H1 (cell line): ENCODE measurements at regions not wholly inside any gene's neighbourhood (a gene's known extent, or its start where the extent isn't known, plus 50 kb on each side); places are given as distances from the start of the nearest gene placed in this dataset.

Source experiments
- CTCF ChIA-PET: fragments of 300-600 bp; sonication (Branson Sonifier 250); formaldehyde crosslinking; loops from one replicate; lab custom pipeline; 2021; ENCODE audit not compliant: partially characterized antibody; lab: Charles Lee
- POLR2A ChIA-PET: fragments of 300-600 bp; sonication (Branson Sonifier 250); formaldehyde crosslinking; loops from one replicate; lab custom pipeline; 2021; ENCODE audit warnings: inconsistent platforms; ENCODE audit not compliant: partially characterized antibody; lab: Charles Lee
- DNase-seq, 2 experiments: peaks; one replicate each; pipeline versions ENCODE4 v3.0.0 to v3.0.0-alpha.2; 2010 to 2022; ENCODE audit warnings: low spot score in 2 of 2, low read depth in 1 of 2, mixed read lengths in 1 of 2
- FAIRE-seq: peaks from 2 replicates; lab custom pipeline; 2011; peaks lifted over from hg19 to GRCh38; lab: Jason Lieb, UNC
- H2AFZ ChIP-seq: 2 replicates; pipeline ENCODE4 v1.8.1; 2012; ENCODE audit warnings: low read length, inconsistent platforms
- H2AK5ac ChIP-seq: 2 replicates; pipeline ENCODE4 v1.6.1; 2013; ENCODE audit warnings: low read depth, low read length
- H2BK120ac ChIP-seq: replicated peaks from 2 replicates; pipeline ENCODE3; 2013; ENCODE audit warnings: low read depth, low read length, inconsistent platforms
- H2BK12ac ChIP-seq: 2 replicates; pipeline ENCODE4 v1.6.1; 2013; ENCODE audit warnings: low read depth, low read length
- H2BK15ac ChIP-seq: 2 replicates; pipeline ENCODE4 v1.6.1; 2013; ENCODE audit warnings: low read length
- H2BK20ac ChIP-seq: 2 replicates; pipeline ENCODE4 v1.6.1; 2013; ENCODE audit warnings: low read length
- H2BK5ac ChIP-seq: 2 replicates; pipeline ENCODE4 v1.6.1; 2013; ENCODE audit warnings: low read depth, low read length
- H3K14ac ChIP-seq: 2 replicates; pipeline ENCODE4 v1.6.1; 2013; ENCODE audit warnings: inconsistent platforms; ENCODE audit not compliant: insufficient read length
- H3K18ac ChIP-seq: 2 replicates; pipeline ENCODE4 v1.6.1; 2013; ENCODE audit warnings: low read length; ENCODE audit errors: extremely low read depth
- H3K23ac ChIP-seq: 2 replicates; pipeline ENCODE4 v1.6.1; 2013; ENCODE audit warnings: inconsistent platforms; ENCODE audit not compliant: insufficient read length
- H3K23me2 ChIP-seq: 2 replicates; pipeline ENCODE4 v1.6.1; 2013; ENCODE audit warnings: low read depth, low read length
- H3K27ac ChIP-seq: 2 replicates; pipeline ENCODE4 v1.6.1; 2011; ENCODE audit warnings: low read depth, low read length, inconsistent platforms
- H3K27me3 ChIP-seq, 4 experiments: replicated peaks in 1 of 4; 1 replicate in 1 of 4; 2 replicates in 3 of 4; pipeline versions ENCODE4 v1.6.1 to v1.8.1; 2011 to 2013; ENCODE audit warnings: low read length in 3 of 4, mild to moderate bottlenecking in 3 of 4, inconsistent platforms in 2 of 4, mixed read lengths in 2 of 4, moderate library complexity in 1 of 4; ENCODE audit not compliant: control insufficient read depth in 3 of 4, insufficient read depth in 3 of 4; ENCODE audit errors: extremely low read depth in 1 of 4
- H3K36me3 ChIP-seq, 4 experiments: 2 replicates each; pipeline versions ENCODE4 v1.6.1 to v1.8.1; 2011 to 2013; ENCODE audit warnings: mild to moderate bottlenecking in 4 of 4, low read length in 3 of 4, moderate library complexity in 2 of 4, control low read depth in 1 of 4, inconsistent platforms in 1 of 4; ENCODE audit not compliant: insufficient read depth in 4 of 4, control insufficient read depth in 2 of 4
- H3K4ac ChIP-seq: replicated peaks from 2 replicates; pipeline ENCODE3; 2013; ENCODE audit warnings: low read length, low read depth, mixed read lengths, inconsistent platforms; ENCODE audit not compliant: insufficient read length
- H3K4me1 ChIP-seq, 4 experiments: replicated peaks in 1 of 4; 1 replicate in 1 of 4; 2 replicates in 3 of 4; pipeline versions ENCODE4 v1.6.1 to v1.8.1; 2011 to 2013; ENCODE audit warnings: low read length in 3 of 4, inconsistent platforms in 2 of 4, mixed read lengths in 1 of 4; ENCODE audit not compliant: insufficient read depth in 4 of 4, control insufficient read depth in 3 of 4
- H3K4me2 ChIP-seq, 2 experiments: 2 replicates each; pipeline versions ENCODE4 v1.6.1 to v1.8.1; 2011 to 2013; ENCODE audit warnings: low read depth in 2 of 2, low read length in 2 of 2, control low read depth in 1 of 2, inconsistent platforms in 1 of 2, mild to moderate bottlenecking in 1 of 2; ENCODE audit not compliant: insufficient read depth in 1 of 2
- H3K4me3 ChIP-seq, 4 experiments: fragments of 200-600, 300-600 bp in 1 of 4; sonication (generic), shearing (Covaris generic), sonication (Bioruptor Twin) in 1 of 4; 2 replicates each; pipeline versions ENCODE4 v1.5.1 to v1.8.1; 2011 to 2016; ENCODE audit warnings: low read length in 4 of 4, low read depth in 3 of 4, control low read depth in 2 of 4, inconsistent platforms in 2 of 4, mild to moderate bottlenecking in 2 of 4, mixed read lengths in 1 of 4, moderate library complexity in 1 of 4; ENCODE audit not compliant: insufficient read depth in 2 of 4; ENCODE audit errors: extremely low read depth in 1 of 4
- H3K56ac ChIP-seq: replicated peaks from 2 replicates; pipeline ENCODE3; 2013; ENCODE audit warnings: low read depth, mild to moderate bottlenecking, mixed read lengths, low read length, inconsistent platforms; ENCODE audit not compliant: insufficient read length
- H3K79me1 ChIP-seq: 2 replicates; pipeline ENCODE4 v1.6.1; 2013; ENCODE audit warnings: low read depth, low read length, control low read depth
- H3K79me2 ChIP-seq, 2 experiments: 2 replicates each; pipeline versions ENCODE4 v1.6.1 to v1.8.1; 2012 to 2013; ENCODE audit warnings: low read length in 2 of 2, mild to moderate bottlenecking in 2 of 2, inconsistent platforms in 1 of 2; ENCODE audit not compliant: insufficient read depth in 2 of 2, control insufficient read depth in 1 of 2
- H3K9ac ChIP-seq, 4 experiments: replicated peaks in 1 of 4; 1 replicate in 1 of 4; 2 replicates in 3 of 4; pipeline versions ENCODE4 v1.6.1 to v1.8.1; 2011 to 2013; ENCODE audit warnings: low read depth in 3 of 4, low read length in 3 of 4, control low read depth in 2 of 4, mild to moderate bottlenecking in 2 of 4, moderate library complexity in 2 of 4, inconsistent platforms in 1 of 4; ENCODE audit errors: extremely low read depth in 1 of 4
- H3K9me3 ChIP-seq, 2 experiments: 2 replicates each; pipeline versions ENCODE4 v1.6.1 to v1.8.1; 2012 to 2013; ENCODE audit warnings: mild to moderate bottlenecking in 2 of 2, moderate library complexity in 2 of 2, control low read depth in 1 of 2, inconsistent platforms in 1 of 2, low read depth in 1 of 2, low read length in 1 of 2, mixed read lengths in 1 of 2; ENCODE audit not compliant: insufficient read depth in 2 of 2
- H4K20me1 ChIP-seq, 2 experiments: replicated peaks in 1 of 2; 2 replicates each; pipeline versions ENCODE3 to v1.8.1; 2011 to 2013; ENCODE audit warnings: inconsistent platforms in 2 of 2, low read length in 2 of 2, mild to moderate bottlenecking in 1 of 2; ENCODE audit not compliant: insufficient read depth in 2 of 2, control insufficient read depth in 1 of 2
- H4K5ac ChIP-seq: 2 replicates; pipeline ENCODE4 v1.6.1; 2013; ENCODE audit warnings: low read length, low read depth, mixed read lengths, inconsistent platforms; ENCODE audit not compliant: insufficient read length
- H4K8ac ChIP-seq: 2 replicates; pipeline ENCODE4 v1.8.0; 2013; ENCODE audit warnings: mild to moderate bottlenecking, moderate library complexity, low read length, inconsistent platforms; ENCODE audit not compliant: insufficient read depth; ENCODE audit errors: extremely low read depth
- H4K91ac ChIP-seq: replicated peaks from 2 replicates; pipeline ENCODE3; 2013; ENCODE audit warnings: low read length, mixed read lengths, inconsistent platforms; ENCODE audit not compliant: insufficient read length
- EP300 ChIP-seq, 2 experiments: IDR thresholded peaks; 1 replicate in 1 of 2; 2 replicates in 1 of 2; pipeline ENCODE4 v1.6.1; 2011 to 2012; ENCODE audit warnings: low read depth in 2 of 2, low read length in 2 of 2, mild to moderate bottlenecking in 2 of 2, borderline replicate concordance in 1 of 2, inconsistent platforms in 1 of 2, moderate library complexity in 1 of 2
- GTF2F1 ChIP-seq: IDR thresholded peaks from 2 replicates; pipeline ENCODE4 v1.6.1; 2012; ENCODE audit warnings: low read depth, low read length, improper control_type of control experiment, borderline replicate concordance
- NANOG ChIP-seq: IDR thresholded peaks from 2 replicates; pipeline ENCODE4 v1.6.1; 2011; ENCODE audit warnings: low read length, low read depth, mild to moderate bottlenecking, inconsistent platforms; ENCODE audit not compliant: insufficient read depth, poor library complexity, severe bottlenecking
- RXRA ChIP-seq: IDR thresholded peaks from 2 replicates; pipeline ENCODE4 v1.6.1; 2011; ENCODE audit warnings: low read depth, mild to moderate bottlenecking, low read length, moderate library complexity; ENCODE audit not compliant: insufficient read depth
- SIX5 ChIP-seq: IDR thresholded peaks from 2 replicates; pipeline ENCODE4 v1.6.1; 2011; ENCODE audit warnings: mild to moderate bottlenecking, low read depth, low read length
- SP1 ChIP-seq: IDR thresholded peaks from 2 replicates; pipeline ENCODE4 v1.6.1; 2011; ENCODE audit warnings: low read depth, low read length
- TCF12 ChIP-seq: IDR thresholded peaks from 2 replicates; pipeline ENCODE4 v1.6.1; 2011; ENCODE audit warnings: low read depth, mild to moderate bottlenecking, low read length
- WGBS, 2 experiments: shearing (Covaris generic) in 1 of 2; methylation state at CpG; one replicate each; pipeline versions ENCODE4 v1.1.6 to v1.1.7; 2013 to 2015; ENCODE audit warnings: low lambda C conversion rate in 2 of 2, mixed read lengths in 2 of 2, inconsistent platforms in 1 of 2, low coverage in 1 of 2, missing lambda C conversion rate in 1 of 2; ENCODE audit not compliant: insufficient replicate concordance in 2 of 2, insufficient coverage in 1 of 2, insufficient read length in 1 of 2; ENCODE audit errors: extremely low coverage in 1 of 2, missing lambda C conversion rate in 1 of 2; 5-methylcytosine and 5-hydroxymethylcytosine counted together
- TF ChIP-seq, protein P1 (sequence below): IDR thresholded peaks from 2 replicates; pipeline ENCODE4 v1.6.1; 2012; ENCODE audit warnings: low read length, inconsistent platforms
- TF ChIP-seq, protein P2 (sequence below): IDR thresholded peaks from 2 replicates; pipeline ENCODE4 v1.6.1; 2011; ENCODE audit warnings: low read depth, mild to moderate bottlenecking, low read length; ENCODE audit not compliant: insufficient read depth

DNA sequence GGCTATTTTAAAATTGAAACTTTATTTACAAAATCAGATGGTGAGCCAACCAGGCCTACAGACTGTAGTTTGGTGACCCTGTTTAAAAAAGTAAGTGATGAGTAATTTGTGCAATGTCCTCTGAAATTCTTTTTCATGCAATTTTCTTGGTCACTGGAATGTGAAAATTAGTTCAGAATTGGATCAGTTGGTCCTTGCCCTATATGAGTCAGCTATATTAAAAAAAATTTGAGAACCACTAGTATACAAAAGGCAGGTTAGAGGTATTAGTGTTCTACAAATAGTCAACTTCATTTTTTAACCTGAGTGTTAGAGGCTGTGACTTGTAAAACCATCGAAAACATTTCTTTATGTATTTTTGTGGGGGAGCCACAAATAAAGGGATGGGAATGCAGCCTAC, 91.1 kb upstream of the NXPH2 start:
- Histone ChIP-seq H3K4ac (no peak overlapping the region), H3K23ac (no peak overlapping the region), H3K79me1 (no peaks in the 10 kb centered on the region), H2AFZ (no peak overlapping the region), H3K9me3 (peaks cover 0 to 3% of the 10 kb centered on the region in 2 experiments; a peak in 1 of 4 replicates), H3K27ac (no peak overlapping the region), H3K4me1 (no peaks in the 10 kb centered on the region), H2BK15ac (no peak overlapping the region), H3K9ac (no peak overlapping the region), H2BK12ac (no peak overlapping the region), H2BK120ac (no peak overlapping the region), H3K18ac (no peak overlapping the region), H3K79me2 (no peaks in the 10 kb centered on the region), H3K23me2 (no peaks in the 10 kb centered on the region), H2AK5ac (no peak overlapping the region), H4K91ac (no peak overlapping the region), H4K8ac (no peak overlapping the region), H3K14ac (no peak overlapping the region), H2BK5ac (no peak overlapping the region), H2BK20ac (no peak overlapping the region), H4K5ac (no peak overlapping the region), H3K56ac (no peak overlapping the region), H3K27me3 (no peaks in the 10 kb centered on the region), H3K4me3 (no peak overlapping the region), H3K36me3 (no peaks in the 10 kb centered on the region), H4K20me1 (no peaks in the 10 kb centered on the region), H3K4me2 (no peak overlapping the region)
- no peak for DNase-seq
- CTCF ChIA-PET, result no interaction called here
- POLR2A ChIA-PET, result no interaction called here
- WGBS, 2 experiments, result 91% methylated on average over 1 of the region's 1 CpG; no CpG with 5 or more reads in 1 of the 2 experiments
- no peak for FAIRE-seq
- TF ChIP-seq GTF2F1 (no peak), SP1 (no peak), NANOG (no peak), EP300 (IDR thresholded peaks at IDR 0.05; ENCODE audit: borderline replicate concordance in 1 of 2, low read depth in 2 of 2, low read length in 2 of 2) (no peak), TCF12 (no peak), SIX5 (no peak), RXRA (no peak)
- TF ChIP-seq, protein P1, sequence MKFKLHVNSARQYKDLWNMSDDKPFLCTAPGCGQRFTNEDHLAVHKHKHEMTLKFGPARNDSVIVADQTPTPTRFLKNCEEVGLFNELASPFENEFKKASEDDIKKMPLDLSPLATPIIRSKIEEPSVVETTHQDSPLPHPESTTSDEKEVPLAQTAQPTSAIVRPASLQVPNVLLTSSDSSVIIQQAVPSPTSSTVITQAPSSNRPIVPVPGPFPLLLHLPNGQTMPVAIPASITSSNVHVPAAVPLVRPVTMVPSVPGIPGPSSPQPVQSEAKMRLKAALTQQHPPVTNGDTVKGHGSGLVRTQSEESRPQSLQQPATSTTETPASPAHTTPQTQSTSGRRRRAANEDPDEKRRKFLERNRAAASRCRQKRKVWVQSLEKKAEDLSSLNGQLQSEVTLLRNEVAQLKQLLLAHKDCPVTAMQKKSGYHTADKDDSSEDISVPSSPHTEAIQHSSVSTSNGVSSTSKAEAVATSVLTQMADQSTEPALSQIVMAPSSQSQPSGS, result no peak
- TF ChIP-seq, protein P2, sequence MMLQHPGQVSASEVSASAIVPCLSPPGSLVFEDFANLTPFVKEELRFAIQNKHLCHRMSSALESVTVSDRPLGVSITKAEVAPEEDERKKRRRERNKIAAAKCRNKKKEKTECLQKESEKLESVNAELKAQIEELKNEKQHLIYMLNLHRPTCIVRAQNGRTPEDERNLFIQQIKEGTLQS, result no peak
